IMR-90 (cell line): ENCODE measurements at regions not wholly inside any gene's neighbourhood (a gene's known extent, or its start where the extent isn't known, plus 50 kb on each side); places are given as distances from the start of the nearest gene placed in this dataset.

Experiments used
- ATAC-seq: fragments of 200-7000 bp; cut with Tn5 transposase; 2 replicates; pipeline ENCODE4 v1.9.1; 2020; ENCODE audit warnings: low read depth, mild to moderate bottlenecking, moderate library complexity
- BruUV-seq: library from RNA; stranded (reverse); fragments of 400-500 nt; replicated peaks from 2 replicates; lab custom pipeline; 2021; lab: Mats Ljungman, UMichigan
- CTCF ChIA-PET: fragments of 300-600 bp; formaldehyde crosslinking; extraction: SDS; loops from one replicate; lab custom pipeline; 2021; ENCODE audit warnings: antibody characterized with exemption; lab: Yijun Ruan, JAX
- POLR2A ChIA-PET: fragments of 300-600 bp; sonication (Branson Sonifier 250); formaldehyde crosslinking; loops from one replicate; lab custom pipeline; 2022; ENCODE audit warnings: antibody characterized with exemption; ENCODE audit not compliant: unreplicated experiment; lab: Charles Lee
- DNase-seq: peaks from one replicate; pipeline ENCODE4 v3.0.0; 2013
- H2AFZ ChIP-seq: replicated peaks from 2 replicates; pipeline ENCODE3; 2013; ENCODE audit warnings: low read length, mild to moderate bottlenecking; ENCODE audit not compliant: poor library complexity
- H2AK5ac ChIP-seq: 2 replicates; pipeline ENCODE4 v1.6.1; 2013; ENCODE audit warnings: low read depth, low read length, inconsistent platforms
- H2AK9ac ChIP-seq: replicated peaks from 2 replicates; pipeline ENCODE3; 2013; ENCODE audit warnings: mild to moderate bottlenecking, low read depth, low read length, moderate library complexity; ENCODE audit not compliant: poor library complexity
- H2BK120ac ChIP-seq: 2 replicates; pipeline ENCODE4 v1.6.1; 2013; ENCODE audit warnings: low read depth, low read length, inconsistent platforms
- H2BK15ac ChIP-seq: 3 replicates; pipeline ENCODE4 v1.6.1; 2013; ENCODE audit warnings: low read depth, low read length, inconsistent platforms
- H2BK20ac ChIP-seq: 2 replicates; pipeline ENCODE4 v1.6.1; 2013; ENCODE audit warnings: low read depth, mild to moderate bottlenecking, inconsistent platforms, low read length, moderate library complexity
- H2BK5ac ChIP-seq: 2 replicates; pipeline ENCODE4 v1.6.1; 2013; ENCODE audit warnings: mild to moderate bottlenecking, low read depth, low read length, inconsistent platforms; ENCODE audit not compliant: poor library complexity, severe bottlenecking
- H3K14ac ChIP-seq: replicated peaks from 2 replicates; pipeline ENCODE4 v1.6.1; 2013; ENCODE audit warnings: low read depth, low read length, inconsistent platforms
- H3K18ac ChIP-seq: 2 replicates; pipeline ENCODE4 v1.6.1; 2013; ENCODE audit warnings: low read depth, low read length, control low read depth
- H3K23ac ChIP-seq: 2 replicates; pipeline ENCODE4 v1.6.1; 2013; ENCODE audit warnings: low read depth, low read length, inconsistent platforms
- H3K27ac ChIP-seq: 2 replicates; pipeline ENCODE4 v1.5.1; 2013; ENCODE audit warnings: mild to moderate bottlenecking, control low read depth, low read length; ENCODE audit not compliant: insufficient read depth
- H3K27me3 ChIP-seq: 2 replicates; pipeline ENCODE4 v1.6.1; 2013; ENCODE audit warnings: low read length; ENCODE audit not compliant: control insufficient read depth, insufficient read depth
- H3K36me3 ChIP-seq: 2 replicates; pipeline ENCODE4 v1.6.1; 2013; ENCODE audit warnings: low read length, mixed read lengths; ENCODE audit not compliant: control insufficient read depth, insufficient read depth
- H3K4ac ChIP-seq: 2 replicates; pipeline ENCODE4 v1.6.1; 2013; ENCODE audit warnings: low read depth, low read length, inconsistent platforms
- H3K4me1 ChIP-seq: 2 replicates; pipeline ENCODE4 v1.6.1; 2013; ENCODE audit warnings: low read length, mixed read lengths; ENCODE audit not compliant: control insufficient read depth, insufficient read depth
- H3K4me2 ChIP-seq: 2 replicates; pipeline ENCODE4 v1.6.1; 2013; ENCODE audit warnings: low read depth, mild to moderate bottlenecking, control low read depth, low read length, moderate library complexity
- H3K4me3 ChIP-seq: 2 replicates; pipeline ENCODE4 v1.5.1; 2013; ENCODE audit warnings: low read depth, mild to moderate bottlenecking, control low read depth, low read length, moderate library complexity; ENCODE audit not compliant: insufficient read depth
- H3K56ac ChIP-seq: 2 replicates; pipeline ENCODE4 v1.6.1; 2013; ENCODE audit warnings: low read length, inconsistent platforms; ENCODE audit not compliant: insufficient read depth; ENCODE audit errors: extremely low read depth
- H3K79me1 ChIP-seq, 2 experiments: 2 replicates each; pipeline ENCODE4 v1.6.1; 2013; ENCODE audit warnings: low read length in 2 of 2, inconsistent platforms in 1 of 2, low read depth in 1 of 2
- H3K9ac ChIP-seq: 2 replicates; pipeline ENCODE4 v1.6.1; 2013; ENCODE audit warnings: low read depth, low read length, control low read depth
- H3K9me1 ChIP-seq: 2 replicates; pipeline ENCODE4 v1.6.1; 2013; ENCODE audit warnings: low read length, inconsistent platforms; ENCODE audit not compliant: insufficient read depth
- H3K9me3 ChIP-seq: 2 replicates; pipeline ENCODE4 v1.6.1; 2013; ENCODE audit warnings: low read length; ENCODE audit not compliant: control insufficient read depth, insufficient read depth
- H4K20me1 ChIP-seq: 2 replicates; pipeline ENCODE4 v1.6.1; 2013; ENCODE audit warnings: low read length, inconsistent platforms; ENCODE audit not compliant: insufficient read depth
- H4K5ac ChIP-seq: 2 replicates; pipeline ENCODE4 v1.6.1; 2013; ENCODE audit warnings: mild to moderate bottlenecking, low read depth, low read length, control low read depth
- H4K8ac ChIP-seq, 2 experiments: 2 replicates each; pipeline ENCODE4 v1.6.1; 2013; ENCODE audit warnings: low read depth in 2 of 2, low read length in 2 of 2, control low read depth in 1 of 2, inconsistent platforms in 1 of 2
- H4K91ac ChIP-seq: 2 replicates; pipeline ENCODE4 v1.6.1; 2013; ENCODE audit warnings: low read depth, low read length, inconsistent platforms; ENCODE audit not compliant: insufficient read depth
- POLR2A ChIP-seq: IDR thresholded peaks from 2 replicates; pipeline ENCODE4 v1.6.1; 2012; ENCODE audit warnings: mild to moderate bottlenecking, low read depth, low read length
- SMC3 ChIP-seq: fragments of 150-350 bp; IDR thresholded peaks from 2 replicates; pipeline ENCODE4 v1.6.1; 2016; ENCODE audit warnings: low read depth, mild to moderate bottlenecking, antibody characterized with exemption, low read length, moderate library complexity
- dilution Hi-C: fragments of 300-500 bp; cut with HindIII; formaldehyde crosslinking; loops from one replicate; pipeline ENCODE4 v1.14.3; 2018; ENCODE audit warnings: low sequenced_read_pairs; ENCODE audit not compliant: unreplicated experiment
- in situ Hi-C: fragments of 300-500 bp; cut with MboI; formaldehyde crosslinking; loops from 3 replicates; pipeline ENCODE4 v1.14.3; 2019; ENCODE audit warnings: low sequenced_read_pairs, inconsistent platforms, mixed read lengths
- intact Hi-C: fragments of 100-400 bp; cut with micrococcal nuclease; formaldehyde crosslinking; loops from 2 replicates; pipeline ENCODE4 v1.10.0; 2022
- TF ChIP-seq, protein P1 (sequence below): fragments of 150-350 bp; IDR thresholded peaks from 2 replicates; pipeline ENCODE4 v1.6.1; 2017; ENCODE audit warnings: mild to moderate bottlenecking, antibody characterized with exemption, low read length, low read depth

DNA sequence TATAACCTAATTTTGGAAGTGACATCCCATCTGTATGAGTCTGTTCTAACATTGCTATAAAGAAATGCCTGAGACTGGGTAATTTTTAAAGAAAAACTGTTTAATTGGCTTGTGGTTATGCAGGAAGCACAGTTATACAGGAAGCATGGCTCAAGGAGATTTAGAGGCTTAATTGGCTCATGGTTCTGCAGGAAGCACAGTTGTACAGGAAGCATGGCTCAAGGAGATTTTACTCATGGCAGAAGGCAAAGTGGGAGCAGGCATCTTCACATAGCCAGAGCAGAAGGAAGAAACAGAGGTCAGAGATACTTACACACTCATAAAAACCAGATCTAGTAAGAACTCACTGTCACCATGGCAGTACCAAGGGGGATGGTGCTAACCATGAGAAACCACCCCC, 193.1 kb upstream of the ADAMTS9 start:
- Histone ChIP-seq H3K27ac (no peak overlapping the region), H3K23ac (no peak overlapping the region), H4K91ac (no peak overlapping the region; the same call in 1 of the 2 replicates), H2BK15ac (no peak overlapping the region), H3K36me3 (no peaks in the 10 kb centered on the region), H4K5ac (no peak overlapping the region), H3K4me1 (no peaks in the 10 kb centered on the region; the same call in 1 of the 2 replicates), H3K4me3 (no peak overlapping the region), H3K18ac (no peak overlapping the region), H3K9ac (no peak overlapping the region), H2BK5ac (no peak overlapping the region), H4K8ac (no peak overlapping the region), H3K79me1 (no peaks in the 10 kb centered on the region), H3K4ac (no peak overlapping the region), H3K9me3 (no peaks in the 10 kb centered on the region), H3K4me2 (no peak overlapping the region), H2BK120ac (no peak overlapping the region), H2AK9ac (no peak overlapping the region), H3K9me1 (no peaks in the 10 kb centered on the region), H3K14ac (no peak overlapping the region), H3K27me3 (no peaks in the 10 kb centered on the region), H2AK5ac (no peak overlapping the region), H2AFZ (no peak overlapping the region), H2BK20ac (no peak overlapping the region), H4K20me1 (no peaks in the 10 kb centered on the region), H3K56ac (no peak overlapping the region)
- intact Hi-C loops: no loop called here
- ChIA-PET CTCF (no interaction called here), POLR2A (no interaction called here)
- no peak for DNase-seq
- ATAC-seq: no peak
- dilution Hi-C loops: no loop called here
- no TSS peak for BruUV-seq
- TF ChIP-seq POLR2A: no peak
- TF ChIP-seq, protein P1, sequence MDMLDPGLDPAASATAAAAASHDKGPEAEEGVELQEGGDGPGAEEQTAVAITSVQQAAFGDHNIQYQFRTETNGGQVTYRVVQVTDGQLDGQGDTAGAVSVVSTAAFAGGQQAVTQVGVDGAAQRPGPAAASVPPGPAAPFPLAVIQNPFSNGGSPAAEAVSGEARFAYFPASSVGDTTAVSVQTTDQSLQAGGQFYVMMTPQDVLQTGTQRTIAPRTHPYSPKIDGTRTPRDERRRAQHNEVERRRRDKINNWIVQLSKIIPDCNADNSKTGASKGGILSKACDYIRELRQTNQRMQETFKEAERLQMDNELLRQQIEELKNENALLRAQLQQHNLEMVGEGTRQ: no peak
- TF ChIP-seq SMC3: no peak
- in situ Hi-C loops: no loop called here
